ENCODE measurements at regions not wholly inside any gene's neighbourhood (a gene's known extent, or its start where the extent isn't known, plus 50 kb on each side); places are given as distances from the start of the nearest gene placed in this dataset.

GRCh38 chr4:36010397-36010929, 233.9 kb downstream of the ARAP2 start:
- TF ChIP-seq, protein P1, sequence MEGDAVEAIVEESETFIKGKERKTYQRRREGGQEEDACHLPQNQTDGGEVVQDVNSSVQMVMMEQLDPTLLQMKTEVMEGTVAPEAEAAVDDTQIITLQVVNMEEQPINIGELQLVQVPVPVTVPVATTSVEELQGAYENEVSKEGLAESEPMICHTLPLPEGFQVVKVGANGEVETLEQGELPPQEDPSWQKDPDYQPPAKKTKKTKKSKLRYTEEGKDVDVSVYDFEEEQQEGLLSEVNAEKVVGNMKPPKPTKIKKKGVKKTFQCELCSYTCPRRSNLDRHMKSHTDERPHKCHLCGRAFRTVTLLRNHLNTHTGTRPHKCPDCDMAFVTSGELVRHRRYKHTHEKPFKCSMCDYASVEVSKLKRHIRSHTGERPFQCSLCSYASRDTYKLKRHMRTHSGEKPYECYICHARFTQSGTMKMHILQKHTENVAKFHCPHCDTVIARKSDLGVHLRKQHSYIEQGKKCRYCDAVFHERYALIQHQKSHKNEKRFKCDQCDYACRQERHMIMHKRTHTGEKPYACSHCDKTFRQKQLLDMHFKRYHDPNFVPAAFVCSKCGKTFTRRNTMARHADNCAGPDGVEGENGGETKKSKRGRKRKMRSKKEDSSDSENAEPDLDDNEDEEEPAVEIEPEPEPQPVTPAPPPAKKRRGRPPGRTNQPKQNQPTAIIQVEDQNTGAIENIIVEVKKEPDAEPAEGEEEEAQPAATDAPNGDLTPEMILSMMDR (IDR thresholded peaks at IDR 0.05 in 2 of 3, conservative IDR thresholded peaks at IDR 0.05 in 1 of 3; ENCODE audit: borderline replicate concordance in 1 of 3, insufficient read depth in 1 of 3, low read depth in 2 of 3, low read length in 2 of 3): no peak
- TF ChIP-seq POLR2A (IDR thresholded peaks at IDR 0.05; ENCODE audit: borderline replicate concordance, extremely low read depth, insufficient read depth, insufficient read length) (no peak), ZNF274 (IDR thresholded peaks at IDR 0.05; ENCODE audit: low read depth, low read length) (no peak), ZFX (IDR thresholded peaks at IDR 0.05) (no peak), SP1 (IDR thresholded peaks at IDR 0.05; ENCODE audit: low read depth) (no peak)

Data from HCT116 (cell line).